Trophoblast cell (in vitro differentiated cells and primary cell): ENCODE measurements at regions not wholly inside any gene's neighbourhood (a gene's known extent, or its start where the extent isn't known, plus 50 kb on each side); places are given as distances from the start of the nearest gene placed in this dataset.

Experiments
- DNase-seq, 2 donors: peaks; one replicate each; pipeline ENCODE4 v3.0.0-alpha.2; 2016
- H2AFZ ChIP-seq: 2 replicates; pipeline ENCODE4 v1.6.1; 2013; ENCODE audit warnings: low read length, moderate library complexity, mild to moderate bottlenecking; ENCODE audit not compliant: insufficient read depth, poor library complexity
- H2AK5ac ChIP-seq: 2 replicates; pipeline ENCODE4 v1.6.1; 2013; ENCODE audit warnings: mild to moderate bottlenecking, low read length
- H2BK120ac ChIP-seq: 2 replicates; pipeline ENCODE4 v1.6.1; 2013; ENCODE audit warnings: low read length, mild to moderate bottlenecking, moderate library complexity; ENCODE audit not compliant: insufficient read depth, poor library complexity
- H2BK12ac ChIP-seq: 2 replicates; pipeline ENCODE4 v1.6.1; 2013; ENCODE audit warnings: mild to moderate bottlenecking, low read length, moderate library complexity
- H2BK5ac ChIP-seq: 2 replicates; pipeline ENCODE4 v1.6.1; 2013; ENCODE audit warnings: low read length, low read depth, moderate library complexity, mild to moderate bottlenecking; ENCODE audit not compliant: poor library complexity
- H3K14ac ChIP-seq: 2 replicates; pipeline ENCODE4 v1.6.1; 2013; ENCODE audit warnings: mild to moderate bottlenecking, low read length
- H3K18ac ChIP-seq: 2 replicates; pipeline ENCODE4 v1.6.1; 2013; ENCODE audit warnings: mild to moderate bottlenecking, low read length
- H3K23ac ChIP-seq: 2 replicates; pipeline ENCODE4 v1.6.1; 2013; ENCODE audit warnings: low read length
- H3K27ac ChIP-seq: 2 replicates; pipeline ENCODE4 v1.5.1; 2013; ENCODE audit warnings: low read depth, mild to moderate bottlenecking, inconsistent platforms, low read length, moderate library complexity
- H3K27me3 ChIP-seq: 2 replicates; pipeline ENCODE4 v1.6.1; 2013; ENCODE audit warnings: inconsistent platforms, mild to moderate bottlenecking, low read length, moderate library complexity; ENCODE audit not compliant: insufficient read depth
- H3K36me3 ChIP-seq, 2 experiments: 1 replicate in 1 of 2; 2 replicates in 1 of 2; pipeline ENCODE4 v1.6.1; 2013; ENCODE audit warnings: low read length in 2 of 2, mild to moderate bottlenecking in 2 of 2, moderate library complexity in 1 of 2; ENCODE audit not compliant: insufficient read depth in 2 of 2, control insufficient read depth in 1 of 2
- H3K4ac ChIP-seq: 2 replicates; pipeline ENCODE4 v1.6.1; 2013; ENCODE audit warnings: low read depth, mild to moderate bottlenecking, low read length, moderate library complexity
- H3K4me1 ChIP-seq, 2 experiments: 1 replicate in 1 of 2; 2 replicates in 1 of 2; pipeline ENCODE4 v1.6.1; 2013; ENCODE audit warnings: low read length in 2 of 2, mild to moderate bottlenecking in 2 of 2, moderate library complexity in 1 of 2; ENCODE audit not compliant: insufficient read depth in 2 of 2, control insufficient read depth in 1 of 2
- H3K4me2 ChIP-seq: 2 replicates; pipeline ENCODE4 v1.6.1; 2013; ENCODE audit warnings: inconsistent platforms, mild to moderate bottlenecking, low read length, moderate library complexity
- H3K4me3 ChIP-seq: 2 replicates; pipeline ENCODE4 v1.5.1; 2013; ENCODE audit warnings: mild to moderate bottlenecking, low read depth, low read length, inconsistent platforms
- H3K79me1 ChIP-seq: one replicate; pipeline ENCODE4 v1.6.1; 2013; ENCODE audit warnings: low read length
- H3K79me2 ChIP-seq: 2 replicates; pipeline ENCODE4 v1.6.1; 2013; ENCODE audit warnings: low read length, mild to moderate bottlenecking; ENCODE audit not compliant: control insufficient read depth, insufficient read depth, poor library complexity
- H3K9ac ChIP-seq: 2 replicates; pipeline ENCODE4 v1.6.1; 2013; ENCODE audit warnings: mild to moderate bottlenecking, low read length
- H3K9me3 ChIP-seq: 2 replicates; pipeline ENCODE4 v1.6.1; 2013; ENCODE audit warnings: low read depth, mild to moderate bottlenecking, control low read depth, inconsistent platforms, low read length; ENCODE audit not compliant: insufficient read depth
- H4K12ac ChIP-seq: 2 replicates; pipeline ENCODE4 v1.6.1; 2013; ENCODE audit warnings: low read depth, mild to moderate bottlenecking, low read length, moderate library complexity
- H4K8ac ChIP-seq: 2 replicates; pipeline ENCODE4 v1.6.1; 2013; ENCODE audit warnings: low read depth, mild to moderate bottlenecking, low read length, moderate library complexity
- H4K91ac ChIP-seq: one replicate; pipeline ENCODE4 v1.6.1; 2013; ENCODE audit warnings: low read depth, mild to moderate bottlenecking, low read length, moderate library complexity
- WGBS: extraction: QIAGEN DNeasy Blood & Tissue Kit; methylation state at CpG from one replicate; pipeline ENCODE4 v1.1.7; 2013; ENCODE audit warnings: missing lambda C conversion rate; ENCODE audit not compliant: insufficient read length, insufficient coverage; ENCODE audit errors: extremely low coverage; 5-methylcytosine and 5-hydroxymethylcytosine counted together

GRCh38 chr12:18951218-18951617 lies 178.3 kb upstream of the PLEKHA5 start:
- H3K27me3 ChIP-seq = no peaks in the 10 kb centered on the region
- no peak overlapping the region for H2BK5ac ChIP-seq
- H4K12ac ChIP-seq = no peak overlapping the region
- no peak overlapping the region for H3K27ac ChIP-seq
- no peak overlapping the region for H3K4ac ChIP-seq
- no peak overlapping the region for H3K14ac ChIP-seq
- H2BK120ac ChIP-seq = no peak overlapping the region
- no peak overlapping the region for H3K18ac ChIP-seq
- H3K4me2 ChIP-seq = no peak overlapping the region
- H3K79me1 ChIP-seq = no peaks in the 10 kb centered on the region
- H4K8ac ChIP-seq = no peak overlapping the region
- no peak overlapping the region for H2BK12ac ChIP-seq
- no peak overlapping the region for H2AFZ ChIP-seq
- H3K4me1 ChIP-seq = no peaks in the 10 kb centered on the region
- no peaks in the 10 kb centered on the region for H3K79me2 ChIP-seq
- no CpG with 5 or more reads among the region's 6 CpGs for WGBS
- H2AK5ac ChIP-seq = no peak overlapping the region
- H3K9ac ChIP-seq = no peak overlapping the region
- DNase-seq = no peak
- H3K23ac ChIP-seq = no peak overlapping the region
- H3K4me3 ChIP-seq = no peak overlapping the region
- H4K91ac ChIP-seq = no peak overlapping the region
- H3K36me3 ChIP-seq = no peaks in the 10 kb centered on the region
- no peaks in the 10 kb centered on the region for H3K9me3 ChIP-seq

DNA sequence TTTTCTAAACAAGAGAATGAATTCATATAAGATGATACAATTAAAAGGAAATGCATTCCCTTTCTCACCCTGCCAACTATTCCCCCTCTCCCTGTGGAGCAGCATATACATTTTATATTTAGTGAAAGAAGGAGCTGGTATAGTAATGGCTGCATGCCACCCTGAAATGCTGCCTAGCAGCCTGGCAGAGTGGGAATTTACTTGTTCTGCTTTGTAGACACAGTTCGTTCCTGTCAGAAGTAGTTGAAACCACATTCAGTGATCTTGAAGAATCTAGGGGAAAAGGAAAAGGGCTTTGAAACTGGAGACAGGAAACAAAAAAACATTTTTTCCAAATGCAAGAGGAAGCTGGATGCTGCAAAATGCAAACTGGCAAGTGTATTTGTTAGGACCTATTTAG lies 176.0 kb upstream of the PLEKHA5 start:
- no peak overlapping the region for H2BK12ac ChIP-seq
- no peak overlapping the region for H4K91ac ChIP-seq
- no peaks in the 10 kb centered on the region for H3K36me3 ChIP-seq
- H3K9ac ChIP-seq = no peak overlapping the region
- no peak for DNase-seq
- H3K4me3 ChIP-seq = no peak overlapping the region
- H3K4ac ChIP-seq = no peak overlapping the region
- H4K12ac ChIP-seq = no peak overlapping the region
- no peak overlapping the region for H2BK120ac ChIP-seq
- no peak overlapping the region for H2BK5ac ChIP-seq
- no peak overlapping the region for H3K4me2 ChIP-seq
- no peaks in the 10 kb centered on the region for H3K79me1 ChIP-seq
- no peak overlapping the region for H3K14ac ChIP-seq
- H3K9me3 ChIP-seq = no peaks in the 10 kb centered on the region
- no CpG with 5 or more reads among the region's 1 CpG for WGBS
- no peak overlapping the region for H3K23ac ChIP-seq
- H3K4me1 ChIP-seq = no peaks in the 10 kb centered on the region
- H3K18ac ChIP-seq = no peak overlapping the region
- H4K8ac ChIP-seq = no peak overlapping the region
- H2AFZ ChIP-seq = no peak overlapping the region
- H3K27ac ChIP-seq = no peak overlapping the region
- no peaks in the 10 kb centered on the region for H3K79me2 ChIP-seq
- H3K27me3 ChIP-seq = no peaks in the 10 kb centered on the region
- H2AK5ac ChIP-seq = no peak overlapping the region

DNA sequence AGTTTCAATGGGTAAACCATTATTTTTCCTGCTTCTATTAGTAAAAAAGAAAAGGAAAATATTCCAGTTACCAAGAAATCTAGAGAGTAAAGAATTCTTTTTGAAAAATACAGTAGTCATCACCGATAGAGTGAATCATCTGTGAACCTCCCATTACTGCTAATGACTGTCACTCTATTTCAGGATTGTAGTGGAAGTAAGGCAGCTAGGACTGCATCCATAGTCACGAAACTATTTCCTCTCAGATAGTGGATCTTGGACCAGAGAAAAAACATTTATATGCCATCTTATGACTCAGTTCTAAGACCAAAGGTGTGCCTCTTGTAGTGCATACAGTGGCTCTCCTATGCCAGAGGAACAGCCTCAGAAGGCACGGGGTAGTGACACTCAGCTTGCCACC lies 173.9 kb upstream of the PLEKHA5 start:
- H3K18ac ChIP-seq = no peak overlapping the region
- H3K4ac ChIP-seq = no peak overlapping the region
- WGBS = no CpG with 5 or more reads among the region's 3 CpGs
- H3K4me3 ChIP-seq = no peak overlapping the region
- no peak overlapping the region for H3K9ac ChIP-seq
- no peaks in the 10 kb centered on the region for H3K79me1 ChIP-seq
- H2BK120ac ChIP-seq = no peak overlapping the region
- H2AFZ ChIP-seq = no peak overlapping the region
- no peaks in the 10 kb centered on the region for H3K36me3 ChIP-seq
- no peak overlapping the region for H3K27ac ChIP-seq
- H3K79me2 ChIP-seq = no peaks in the 10 kb centered on the region
- no peaks in the 10 kb centered on the region for H3K27me3 ChIP-seq
- no peak for DNase-seq
- no peak overlapping the region for H3K23ac ChIP-seq
- H3K4me2 ChIP-seq = no peak overlapping the region
- H3K4me1 ChIP-seq = no peaks in the 10 kb centered on the region
- no peak overlapping the region for H4K91ac ChIP-seq
- no peaks in the 10 kb centered on the region for H3K9me3 ChIP-seq
- H4K8ac ChIP-seq = no peak overlapping the region
- no peak overlapping the region for H3K14ac ChIP-seq
- H2AK5ac ChIP-seq = no peak overlapping the region
- no peak overlapping the region for H2BK12ac ChIP-seq
- H4K12ac ChIP-seq = no peak overlapping the region
- no peak overlapping the region for H2BK5ac ChIP-seq

- H3K4me3 ChIP-seq = no peak overlapping the region
- H3K27me3 ChIP-seq = no peaks in the 10 kb centered on the region
- WGBS = no CpG with 5 or more reads among the region's 2 CpGs
- no peak overlapping the region for H2BK12ac ChIP-seq
- no peak overlapping the region for H3K18ac ChIP-seq
- DNase-seq = no peak
- no peaks in the 10 kb centered on the region for H3K36me3 ChIP-seq
- H3K9me3 ChIP-seq = no peaks in the 10 kb centered on the region
- no peak overlapping the region for H3K23ac ChIP-seq
- no peak overlapping the region for H2AFZ ChIP-seq
- H3K9ac ChIP-seq = no peak overlapping the region
- H4K12ac ChIP-seq = no peak overlapping the region
- no peak overlapping the region for H3K14ac ChIP-seq
- no peaks in the 10 kb centered on the region for H3K79me2 ChIP-seq
- H2AK5ac ChIP-seq = no peak overlapping the region
- no peak overlapping the region for H2BK120ac ChIP-seq
- no peak overlapping the region for H4K8ac ChIP-seq
- H3K4me2 ChIP-seq = no peak overlapping the region
- no peak overlapping the region for H2BK5ac ChIP-seq
- peaks cover 2 to 3% of the 10 kb centered on the region in 2 experiments for H3K4me1 ChIP-seq
- H4K91ac ChIP-seq = no peak overlapping the region
- H3K79me1 ChIP-seq = no peaks in the 10 kb centered on the region
- H3K4ac ChIP-seq = no peak overlapping the region
- H3K27ac ChIP-seq = no peak overlapping the region
Measured at GRCh38 chr12:18965203-18965602, 164.3 kb upstream of the PLEKHA5 start.
